Activated CD4-positive, alpha-beta T cell treated with anti-CD3 and anti-CD28 coated beads, Interleukin-2, Interleukin-6, amounts not matched to agents 100 ng/mL and 50 ng/mL, durations not matched to agents 16 hours and 8 hours (primary cell): ENCODE measurements at regions not wholly inside any gene's neighbourhood (a gene's known extent, or its start where the extent isn't known, plus 50 kb on each side); places are given as distances from the start of the nearest gene placed in this dataset.

ENCODE experiments used
- DNase-seq: peaks from one replicate; pipeline ENCODE4 v3.0.0-alpha.2; 2020

GRCh38 chr7:50208378-50208982, 96.0 kb upstream of the IKZF1 start:
- DNase-seq: peak; percentile 67

- no peak for DNase-seq
Measured at GRCh38 chr7:50207686-50208255, 96.7 kb upstream of the IKZF1 start.

GRCh38 chr7:50207251-50207564, 97.3 kb upstream of the IKZF1 start:
- no peak for DNase-seq

GRCh38 chr7:50206453-50207250, 97.9 kb upstream of the IKZF1 start:
- DNase-seq: peak; percentile 83

- DNase-seq: no peak
Measured at GRCh38 chr7:50205011-50205410, 99.5 kb upstream of the IKZF1 start.

- no peak for DNase-seq
Measured at GRCh38 chr7:50204581-50204980, 99.9 kb upstream of the IKZF1 start.

- DNase-seq: no peak
Measured at GRCh38 chr7:50203521-50203920, 101.0 kb upstream of the IKZF1 start.

- DNase-seq: no peak
Measured at GRCh38 chr7:50202052-50202555, 102.4 kb upstream of the IKZF1 start.

GRCh38 chr7:50199824-50200223, 104.7 kb upstream of the IKZF1 start:
- no peak for DNase-seq

- DNase-seq: peak; percentile 83
Measured at GRCh38 chr7:50197549-50197948, 104.5 kb upstream of the ZPBP start.

- no peak for DNase-seq
Measured at GRCh38 chr7:50196719-50197118, 103.7 kb upstream of the ZPBP start.

- no peak for DNase-seq
Measured at GRCh38 chr7:50190776-50191175, 97.7 kb upstream of the ZPBP start.

- DNase-seq: no peak
Measured at GRCh38 chr7:50189371-50189770, 96.3 kb upstream of the ZPBP start.

GRCh38 chr7:50185951-50186682, 93.1 kb upstream of the ZPBP start:
- no peak for DNase-seq

- no peak for DNase-seq
Measured at GRCh38 chr7:50185208-50185607, 92.2 kb upstream of the ZPBP start.

- no peak for DNase-seq
Measured at GRCh38 chr7:50184271-50184990, 91.4 kb upstream of the ZPBP start.

GRCh38 chr7:50182759-50183158, 89.7 kb upstream of the ZPBP start:
- no peak for DNase-seq

GRCh38 chr7:50181081-50181480, 88.0 kb upstream of the ZPBP start:
- DNase-seq: no peak

GRCh38 chr7:50178166-50178565, 85.1 kb upstream of the ZPBP start:
- no peak for DNase-seq

GRCh38 chr7:50174948-50175347, 81.9 kb upstream of the ZPBP start:
- DNase-seq: no peak

- DNase-seq: no peak
Measured at GRCh38 chr7:50166997-50167965, 74.2 kb upstream of the ZPBP start.
